Central memory CD8-positive, alpha-beta T cell (primary cell): ENCODE measurements at regions not wholly inside any gene's neighbourhood (a gene's known extent, or its start where the extent isn't known, plus 50 kb on each side); places are given as distances from the start of the nearest gene placed in this dataset.

Source experiments
- ATAC-seq: fragments of 150-1000 bp; cut with Tn5 transposase; replicated peaks from 2 replicates; pipeline ENCODE4 v1.10.0; 2022; ENCODE audit warnings: mild to moderate bottlenecking, moderate FRiP score, moderate number of reproducible peaks; ENCODE audit not compliant: poor library complexity, severe bottlenecking; ENCODE audit errors: extremely low read depth
- DNase-seq, 2 donors: peaks; one replicate each; pipeline ENCODE4 v3.0.0; 2021; ENCODE audit warnings: low spot score in 2 of 2
- H3K27ac Mint-ChIP-seq: one replicate; pipeline ENCODE4 v1.8.0; 2022; ENCODE audit warnings: low read depth, mild to moderate bottlenecking, moderate library complexity, mixed read lengths
- H3K27me3 Mint-ChIP-seq: one replicate; pipeline ENCODE4 v1.8.0; 2022; ENCODE audit warnings: mixed read lengths
- H3K36me3 Mint-ChIP-seq: one replicate; pipeline ENCODE4 v1.8.0; 2022; ENCODE audit warnings: mild to moderate bottlenecking, moderate library complexity, mixed read lengths; ENCODE audit not compliant: insufficient read depth
- H3K4me1 Mint-ChIP-seq: one replicate; pipeline ENCODE4 v1.8.0; 2022; ENCODE audit warnings: mixed read lengths
- H3K4me3 Mint-ChIP-seq: one replicate; pipeline ENCODE4 v1.8.0; 2022; ENCODE audit warnings: mild to moderate bottlenecking, moderate library complexity, mixed read lengths
- H3K9me3 Mint-ChIP-seq: one replicate; pipeline ENCODE4 v1.8.0; 2022; ENCODE audit warnings: mixed read lengths

- ATAC-seq (no peak), DNase-seq (no peak)
- no peak overlapping the region for H3K4me3 Mint-ChIP-seq
- no peaks in the 10 kb centered on the region for H3K9me3 Mint-ChIP-seq
- no peaks in the 10 kb centered on the region for H3K27me3 Mint-ChIP-seq
- H3K4me1 Mint-ChIP-seq, result no peaks in the 10 kb centered on the region
- no peak overlapping the region for H3K27ac Mint-ChIP-seq
- no peaks in the 10 kb centered on the region for H3K36me3 Mint-ChIP-seq
These were observed 491.3 kb upstream of the MKI67 start for GRCh38 chr10:128617532-128617931.

DNA sequence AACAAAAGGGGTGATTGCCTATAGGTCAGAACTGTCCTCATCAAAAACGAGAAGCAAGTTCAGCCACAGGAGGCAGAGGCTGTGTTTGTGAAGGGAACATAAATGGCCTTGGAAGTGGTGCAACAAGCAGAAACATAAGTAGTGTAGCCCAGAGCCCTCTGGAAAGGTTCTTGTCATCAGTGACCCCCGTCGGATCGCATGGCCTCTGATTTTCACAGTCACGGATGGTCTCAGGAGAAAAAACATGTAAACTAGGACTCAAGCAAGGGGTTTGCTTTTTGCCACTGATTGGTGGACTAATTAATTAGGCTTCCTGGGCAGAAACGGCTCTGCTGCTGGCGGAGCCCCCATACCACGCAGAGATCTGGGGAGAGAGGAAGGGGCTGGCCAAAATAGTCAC lies 496.5 kb upstream of the MKI67 start:
- ATAC-seq (no peak), DNase-seq (no peak)
- H3K27me3 Mint-ChIP-seq, result no peaks in the 10 kb centered on the region
- no peaks in the 10 kb centered on the region for H3K36me3 Mint-ChIP-seq
- no peak overlapping the region for H3K4me3 Mint-ChIP-seq
- peaks cover 5% of the 10 kb centered on the region for H3K9me3 Mint-ChIP-seq
- no peaks in the 10 kb centered on the region for H3K4me1 Mint-ChIP-seq
- no peak overlapping the region for H3K27ac Mint-ChIP-seq

DNA sequence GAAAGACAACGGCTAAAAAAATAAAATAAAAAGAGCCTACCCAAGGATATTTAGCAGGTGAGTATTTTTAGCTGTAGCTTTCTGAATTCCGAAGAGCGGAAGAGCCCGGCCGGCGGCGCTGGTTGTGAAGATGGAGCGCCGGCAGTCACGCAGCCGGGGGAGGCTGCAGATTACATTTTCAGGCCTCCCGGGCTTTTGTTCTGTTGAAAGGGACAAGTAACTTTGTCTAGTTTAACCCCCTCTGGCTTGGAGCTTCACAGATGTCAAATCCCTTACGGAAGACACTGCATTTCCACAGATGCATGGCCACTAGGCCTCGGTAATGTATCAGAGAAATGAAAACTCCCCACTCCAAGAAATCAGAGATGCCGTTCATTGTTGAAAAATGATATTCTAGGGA lies 497.6 kb upstream of the MKI67 start:
- no peaks in the 10 kb centered on the region for H3K36me3 Mint-ChIP-seq
- peaks cover 5% of the 10 kb centered on the region for H3K9me3 Mint-ChIP-seq
- H3K27me3 Mint-ChIP-seq, result no peaks in the 10 kb centered on the region
- ATAC-seq (no peak), DNase-seq (no peak)
- no peak overlapping the region for H3K27ac Mint-ChIP-seq
- no peaks in the 10 kb centered on the region for H3K4me1 Mint-ChIP-seq
- no peak overlapping the region for H3K4me3 Mint-ChIP-seq

DNA sequence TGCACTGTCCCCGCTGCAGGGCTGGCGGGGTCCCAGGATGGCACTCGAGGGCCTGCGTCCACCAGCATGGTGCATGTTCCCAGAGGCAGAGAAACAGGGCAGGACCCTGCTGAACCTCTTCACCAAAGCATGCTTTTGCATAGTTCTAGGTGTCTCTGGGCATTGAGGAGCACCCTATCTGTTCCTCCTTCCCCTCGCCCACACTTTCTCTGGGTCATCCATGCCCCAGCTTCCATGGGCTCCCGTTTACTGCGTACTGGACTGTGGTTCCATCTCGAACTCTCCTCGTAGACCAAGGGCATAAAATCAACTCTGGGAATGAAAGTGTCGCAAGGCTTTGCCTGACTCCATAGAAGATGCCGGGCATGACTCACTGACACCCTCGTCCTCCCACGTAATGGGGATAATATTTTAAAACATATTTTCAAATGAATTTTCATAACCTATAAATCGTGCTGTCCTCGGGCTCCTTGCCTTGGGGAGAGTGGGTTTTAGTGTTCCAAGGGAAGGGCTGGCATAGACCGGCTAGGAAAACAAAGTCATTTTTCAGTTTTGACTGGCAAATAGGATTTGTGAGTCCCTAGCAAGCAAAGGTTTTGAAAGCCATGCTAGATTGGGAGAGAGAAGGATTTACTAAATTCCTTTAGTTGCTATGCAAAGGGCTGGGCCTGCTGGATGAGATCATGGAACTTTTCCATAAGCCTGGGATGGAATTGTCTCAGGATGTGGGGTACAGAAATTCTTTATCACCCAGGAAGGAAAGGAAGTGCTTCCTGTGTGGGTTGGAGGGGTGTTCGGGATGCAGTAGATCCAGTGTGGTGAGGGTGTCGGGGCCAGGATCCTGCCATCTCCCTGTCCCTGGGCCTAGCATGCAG lies 498.7 kb upstream of the MKI67 start:
- H3K4me3 Mint-ChIP-seq, result no peak overlapping the region
- H3K27ac Mint-ChIP-seq, result no peak overlapping the region
- no peak for DNase-seq
- H3K27me3 Mint-ChIP-seq, result no peaks in the 10 kb centered on the region
- no peak for ATAC-seq
- no peaks in the 10 kb centered on the region for H3K36me3 Mint-ChIP-seq
- H3K4me1 Mint-ChIP-seq, result no peaks in the 10 kb centered on the region
- H3K9me3 Mint-ChIP-seq, result peaks cover 5% of the 10 kb centered on the region

DNA sequence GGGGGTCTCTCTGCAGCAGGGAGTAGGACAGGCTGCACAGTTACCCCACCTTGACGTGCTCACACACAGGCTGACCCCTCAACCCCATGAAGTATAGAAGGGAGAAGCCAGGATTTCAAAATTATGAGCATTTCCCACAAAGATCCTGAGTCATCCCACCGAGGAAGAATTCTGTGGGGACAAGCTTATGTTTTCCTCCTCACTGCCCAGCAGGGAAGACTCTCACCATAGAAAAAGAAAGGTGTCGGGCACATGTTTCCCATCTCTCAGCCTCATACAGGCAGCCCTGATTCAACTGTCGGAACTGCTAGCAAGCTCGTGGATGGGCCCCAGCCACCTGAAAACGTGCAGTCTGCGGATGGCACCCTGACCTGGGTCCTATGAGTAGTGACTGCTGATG lies 499.7 kb upstream of the MKI67 start:
- no peak for ATAC-seq
- Mint-ChIP-seq H3K4me3 (no peak overlapping the region), H3K27me3 (peaks cover 8% of the 10 kb centered on the region)

DNA sequence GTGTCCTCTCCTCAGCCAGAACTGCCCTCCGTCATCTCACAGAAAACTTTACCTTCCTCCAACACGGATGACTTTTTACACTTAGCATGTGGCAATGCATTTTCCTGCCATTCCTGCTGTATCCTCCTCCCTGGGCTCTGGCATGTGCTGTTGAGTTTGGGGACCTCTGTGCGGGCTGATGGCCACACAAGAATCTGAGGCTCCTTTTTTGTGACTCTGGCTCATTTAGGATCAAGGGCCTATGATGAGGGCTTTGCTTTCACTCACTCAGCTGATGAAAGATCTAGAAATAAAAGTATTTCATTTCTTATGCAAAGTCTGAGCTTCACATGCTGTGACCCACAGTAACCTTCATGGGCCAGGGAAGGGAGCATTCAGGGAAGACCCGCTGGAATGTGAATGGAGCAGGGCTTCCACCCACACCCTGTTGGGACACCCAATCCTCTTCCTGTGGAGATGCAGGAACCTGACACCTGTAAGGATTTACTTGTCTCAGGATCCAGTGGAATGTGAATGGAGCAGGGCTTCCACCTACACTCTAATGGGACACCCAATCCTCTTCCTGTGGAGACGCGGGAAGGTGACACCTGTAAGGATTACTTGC lies 500.3 kb upstream of the MKI67 start:
- H3K27me3 Mint-ChIP-seq, result peaks cover 11% of the 10 kb centered on the region
- H3K36me3 Mint-ChIP-seq, result no peaks in the 10 kb centered on the region
- no peak overlapping the region for H3K4me3 Mint-ChIP-seq
- no peaks in the 10 kb centered on the region for H3K4me1 Mint-ChIP-seq
- H3K27ac Mint-ChIP-seq, result no peak overlapping the region
- peaks cover 5% of the 10 kb centered on the region for H3K9me3 Mint-ChIP-seq
- DNase-seq (no peak), ATAC-seq (no peak)

More for the DNA sequence above, 499.7 kb upstream of the MKI67 start:
- H3K36me3 Mint-ChIP-seq, result no peaks in the 10 kb centered on the region
- H3K27ac Mint-ChIP-seq, result no peak overlapping the region
- no peak for DNase-seq
- peaks cover 5% of the 10 kb centered on the region for H3K9me3 Mint-ChIP-seq
- no peaks in the 10 kb centered on the region for H3K4me1 Mint-ChIP-seq

DNA sequence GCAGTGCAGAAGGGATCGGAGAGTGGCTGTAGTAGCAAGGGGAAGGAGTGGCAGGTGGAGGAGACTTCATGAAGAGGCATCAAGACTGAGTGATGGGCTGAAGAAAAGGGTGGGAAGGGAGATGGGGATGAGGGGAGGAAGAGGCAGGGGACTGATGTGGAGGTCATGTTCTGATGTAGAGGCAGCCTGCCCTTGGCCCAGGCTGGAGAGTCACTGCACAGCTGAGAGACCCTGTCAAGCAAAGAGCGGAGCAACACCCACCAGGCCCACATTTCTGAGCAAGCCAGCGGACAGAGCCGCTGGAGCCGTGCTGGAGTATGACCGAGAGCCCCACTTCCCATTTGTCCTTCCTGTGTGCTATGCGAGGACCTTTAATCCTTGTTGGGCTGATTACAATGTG lies 501.6 kb upstream of the MKI67 start:
- Mint-ChIP-seq H3K36me3 (no peaks in the 10 kb centered on the region), H3K4me1 (no peaks in the 10 kb centered on the region), H3K27ac (no peak overlapping the region), H3K9me3 (peaks cover 3% of the 10 kb centered on the region), H3K4me3 (no peak overlapping the region), H3K27me3 (peaks cover 24% of the 10 kb centered on the region)
- DNase-seq, result no peak
- ATAC-seq, result no peak

DNA sequence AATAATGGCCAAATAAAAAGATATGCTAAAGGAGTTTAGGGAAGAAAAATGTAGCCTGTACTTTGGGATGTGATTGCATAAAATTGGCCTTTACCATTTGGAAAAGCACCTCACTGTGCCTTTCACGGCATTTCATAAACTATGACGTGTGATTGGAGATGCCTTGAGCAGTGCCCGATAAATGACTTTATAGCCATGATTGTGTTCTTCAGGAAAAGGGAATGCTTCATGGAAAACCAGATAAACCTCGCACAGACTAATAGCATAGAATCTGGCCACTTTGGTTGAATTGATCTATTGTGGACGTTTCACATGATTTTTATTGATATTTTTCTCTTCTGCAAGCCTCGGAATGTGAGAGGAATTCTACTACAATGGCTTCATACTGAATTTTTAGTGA lies 502.0 kb upstream of the MKI67 start:
- Mint-ChIP-seq H3K27me3 (peaks cover 25% of the 10 kb centered on the region), H3K36me3 (no peaks in the 10 kb centered on the region), H3K9me3 (no peaks in the 10 kb centered on the region), H3K27ac (no peak overlapping the region), H3K4me3 (no peak overlapping the region), H3K4me1 (no peaks in the 10 kb centered on the region)
- no peak for ATAC-seq
- no peak for DNase-seq

- Mint-ChIP-seq H3K4me3 (no peak overlapping the region), H3K27ac (no peak overlapping the region), H3K4me1 (no peaks in the 10 kb centered on the region), H3K36me3 (no peaks in the 10 kb centered on the region), H3K27me3 (peaks cover 32% of the 10 kb centered on the region), H3K9me3 (no peaks in the 10 kb centered on the region)
- ATAC-seq (no peak), DNase-seq (no peak)
These were observed 503.2 kb upstream of the MKI67 start for GRCh38 chr10:128629111-128630096.

- Mint-ChIP-seq H3K4me1 (no peaks in the 10 kb centered on the region), H3K27ac (no peak overlapping the region), H3K36me3 (no peaks in the 10 kb centered on the region), H3K9me3 (no peaks in the 10 kb centered on the region), H3K4me3 (no peak overlapping the region), H3K27me3 (peaks cover 34% of the 10 kb centered on the region)
- DNase-seq (no peak), ATAC-seq (peak; percentile 6)
These were observed 504.6 kb upstream of the MKI67 start for GRCh38 chr10:128630787-128631252.

GRCh38 chr10:128631801-128632241 lies 505.6 kb upstream of the MKI67 start:
- no peak for DNase-seq
- H3K27me3 Mint-ChIP-seq, result peaks cover 34% of the 10 kb centered on the region

GRCh38 chr10:128632694-128633093 lies 506.5 kb upstream of the MKI67 start:
- Mint-ChIP-seq H3K9me3 (no peaks in the 10 kb centered on the region), H3K4me1 (no peaks in the 10 kb centered on the region), H3K27me3 (peaks cover 34% of the 10 kb centered on the region), H3K27ac (no peak overlapping the region), H3K36me3 (no peaks in the 10 kb centered on the region), H3K4me3 (no peak overlapping the region)
- DNase-seq (no peak), ATAC-seq (no peak)

More at GRCh38 chr10:128631801-128632241, 505.6 kb upstream of the MKI67 start:
- no peaks in the 10 kb centered on the region for H3K4me1 Mint-ChIP-seq
- no peak overlapping the region for H3K4me3 Mint-ChIP-seq
- H3K36me3 Mint-ChIP-seq, result no peaks in the 10 kb centered on the region
- no peak overlapping the region for H3K27ac Mint-ChIP-seq
- no peaks in the 10 kb centered on the region for H3K9me3 Mint-ChIP-seq
- no peak for ATAC-seq
